ENCODE measurements at regions not wholly inside any gene's neighbourhood (a gene's known extent, or its start where the extent isn't known, plus 50 kb on each side); places are given as distances from the start of the nearest gene placed in this dataset.

GRCh38 chr2:53527056-53527455 is 240.5 kb upstream of the CHAC2 start:
- H3K27me3 ChIP-seq (ENCODE audit: control insufficient read depth, extremely low read depth, insufficient read depth, low read length), result no peaks in the 10 kb centered on the region
- H3K4me3 ChIP-seq (ENCODE audit: control insufficient read depth in 2 of 3, extremely low read depth in 1 of 3, insufficient read depth in 2 of 3, low read depth in 1 of 3, low read length in 3 of 3), result no peak overlapping the region
- DNase-seq (ENCODE audit: low read depth, low spot score) (no peak), FAIRE-seq (no peak)
- no peaks in the 10 kb centered on the region for H3K79me2 ChIP-seq (ENCODE audit: control insufficient read depth, insufficient read depth, low read length)
- H3K4me1 ChIP-seq (ENCODE audit: control insufficient read depth, extremely low read depth, insufficient read depth, low read length), result no peaks in the 10 kb centered on the region
- no peak overlapping the region for H3K4me2 ChIP-seq (ENCODE audit: control insufficient read depth, extremely low read depth, insufficient read depth, low read depth, low read length)
- H3K36me3 ChIP-seq (ENCODE audit: control insufficient read depth in 2 of 2, extremely low read depth in 1 of 2, insufficient read depth in 2 of 2, low read length in 2 of 2), result no peaks in the 10 kb centered on the region
- H3K9me3 ChIP-seq (ENCODE audit: control insufficient read depth, low read depth, low read length), result no peaks in the 10 kb centered on the region
- no peaks in the 10 kb centered on the region for H4K20me1 ChIP-seq (ENCODE audit: control insufficient read depth, extremely low read depth, insufficient read depth, low read length)
- no peak overlapping the region for H2AFZ ChIP-seq (ENCODE audit: control insufficient read depth, low read length)
- H3K27ac ChIP-seq (ENCODE audit: control insufficient read depth, insufficient read depth, low read length), result no peak overlapping the region
- no peak overlapping the region for H3K9ac ChIP-seq (ENCODE audit: control insufficient read depth, extremely low read depth, insufficient read depth, low read length)
- dilution Hi-C loops (cut with MboI; ENCODE audit: extremely low pct_ligation_motif_present, low sequenced_read_pairs), result no loop called here
- TF ChIP-seq EZH2 (IDR thresholded peaks at IDR 0.05; ENCODE audit: low read length), result no peak
- no peak for TF ChIP-seq CTCF (optimal IDR thresholded peaks at IDR 0.05 in 1 of 3, IDR thresholded peaks at IDR 0.05 in 1 of 3, conservative IDR thresholded peaks at IDR 0.05 in 1 of 3; ENCODE audit: extremely low read depth in 1 of 3, insufficient read depth in 2 of 3, low read length in 3 of 3)
- no peaks in the 10 kb centered on the region for H3K9me1 ChIP-seq (ENCODE audit: control insufficient read depth, extremely low read depth, insufficient read depth, low read length)

GRCh38 chr2:53519918-53520841 is 247.4 kb upstream of the CHAC2 start:
- Histone ChIP-seq H4K20me1 (ENCODE audit: control insufficient read depth, extremely low read depth, insufficient read depth, low read length) (no peaks in the 10 kb centered on the region), H3K27ac (ENCODE audit: control insufficient read depth, insufficient read depth, low read length) (no peak overlapping the region), H2AFZ (ENCODE audit: control insufficient read depth, low read length) (no peak overlapping the region), H3K4me2 (ENCODE audit: control insufficient read depth, extremely low read depth, insufficient read depth, low read depth, low read length) (no peak overlapping the region), H3K4me3 (ENCODE audit: control insufficient read depth in 2 of 3, extremely low read depth in 1 of 3, insufficient read depth in 2 of 3, low read depth in 1 of 3, low read length in 3 of 3) (no peak overlapping the region), H3K9ac (ENCODE audit: control insufficient read depth, extremely low read depth, insufficient read depth, low read length) (no peak overlapping the region), H3K4me1 (ENCODE audit: control insufficient read depth, extremely low read depth, insufficient read depth, low read length) (no peaks in the 10 kb centered on the region), H3K9me3 (ENCODE audit: control insufficient read depth, low read depth, low read length) (no peaks in the 10 kb centered on the region), H3K27me3 (ENCODE audit: control insufficient read depth, extremely low read depth, insufficient read depth, low read length) (no peaks in the 10 kb centered on the region), H3K9me1 (ENCODE audit: control insufficient read depth, extremely low read depth, insufficient read depth, low read length) (no peaks in the 10 kb centered on the region), H3K79me2 (ENCODE audit: control insufficient read depth, insufficient read depth, low read length) (no peaks in the 10 kb centered on the region), H3K36me3 (ENCODE audit: control insufficient read depth in 2 of 2, extremely low read depth in 1 of 2, insufficient read depth in 2 of 2, low read length in 2 of 2) (no peaks in the 10 kb centered on the region)
- dilution Hi-C loops (cut with MboI; ENCODE audit: extremely low pct_ligation_motif_present, low sequenced_read_pairs), result no loop called here
- TF ChIP-seq CTCF (optimal IDR thresholded peaks at IDR 0.05 in 1 of 3, IDR thresholded peaks at IDR 0.05 in 1 of 3, conservative IDR thresholded peaks at IDR 0.05 in 1 of 3; ENCODE audit: extremely low read depth in 1 of 3, insufficient read depth in 2 of 3, low read length in 3 of 3) (no peak), EZH2 (IDR thresholded peaks at IDR 0.05; ENCODE audit: low read length) (no peak)
- DNase-seq (ENCODE audit: low read depth, low spot score) (no peak), FAIRE-seq (no peak)
